GM21737 (cell line): ENCODE measurements at regions not wholly inside any gene's neighbourhood (a gene's known extent, or its start where the extent isn't known, plus 50 kb on each side); places are given as distances from the start of the nearest gene placed in this dataset.
"Not testable (repeated sequence)": the region's sequence is repeated elsewhere in the genome, so short reads cannot be mapped to it uniquely, and the experiment has no call there.

Experiments used
- ATAC-seq: cut with Tn5 transposase; IDR thresholded peaks from one replicate; pipeline ENCODE4 v1.9.1; 2021; ENCODE audit warnings: mild to moderate bottlenecking, moderate library complexity; ENCODE audit not compliant: unreplicated experiment

GRCh38 chr2:187002242-187002641 is 153.3 kb upstream of the ZSWIM2 start:
- ATAC-seq: no peak

GRCh38 chr2:187001248-187001647 is 152.3 kb upstream of the ZSWIM2 start:
- ATAC-seq: no peak

GRCh38 chr2:186995092-186995491 is 146.1 kb upstream of the ZSWIM2 start:
- no peak for ATAC-seq

GRCh38 chr2:186992597-186992996 is 143.6 kb upstream of the ZSWIM2 start:
- ATAC-seq: no peak

- no peak for ATAC-seq
Observed at GRCh38 chr2:186991766-186992417, 142.9 kb upstream of the ZSWIM2 start.

- no peak for ATAC-seq
Observed at GRCh38 chr2:186984966-186985365, 136.0 kb upstream of the ZSWIM2 start.

- ATAC-seq: no peak
Observed at GRCh38 chr2:186984481-186984880, 135.5 kb upstream of the ZSWIM2 start.

GRCh38 chr2:186980787-186981550 is 132.0 kb upstream of the ZSWIM2 start:
- no peak for ATAC-seq

GRCh38 chr2:186980117-186980442 is 131.1 kb upstream of the ZSWIM2 start:
- no peak for ATAC-seq

GRCh38 chr2:186979439-186980116 is 130.6 kb upstream of the ZSWIM2 start:
- ATAC-seq: no peak

- no peak for ATAC-seq
Observed at GRCh38 chr2:186977433-186978045, 128.6 kb upstream of the ZSWIM2 start.

GRCh38 chr2:186976329-186976728 is 127.4 kb upstream of the ZSWIM2 start:
- ATAC-seq: no peak

- no peak for ATAC-seq
Observed at GRCh38 chr2:186972281-186972970, 123.5 kb upstream of the ZSWIM2 start.

GRCh38 chr2:186968277-186968676 is 119.3 kb upstream of the ZSWIM2 start:
- ATAC-seq: no peak

- no peak for ATAC-seq
Observed at GRCh38 chr2:186966015-186966414, 117.0 kb upstream of the ZSWIM2 start.

- no peak for ATAC-seq
Observed at GRCh38 chr2:186962085-186962747, 113.2 kb upstream of the ZSWIM2 start.

- ATAC-seq: not testable (repeated sequence)
Observed at GRCh38 chr2:186960241-186960640, 111.3 kb upstream of the ZSWIM2 start.

GRCh38 chr2:186959486-186959885 is 110.5 kb upstream of the ZSWIM2 start:
- ATAC-seq: no peak

- no peak for ATAC-seq
Observed at GRCh38 chr2:186950694-186951093, 101.7 kb upstream of the ZSWIM2 start.

GRCh38 chr2:186949726-186950256 is 100.8 kb upstream of the ZSWIM2 start:
- ATAC-seq: no peak
